Body of pancreas (tissue), 4 donors: ENCODE measurements at regions not wholly inside any gene's neighbourhood (a gene's known extent, or its start where the extent isn't known, plus 50 kb on each side); places are given as distances from the start of the nearest gene placed in this dataset.

Source experiments
- ATAC-seq: fragments of 150-250 bp; one replicate; pipeline ENCODE4 v1.9.1; 2016
- DNase-seq, 4 donors: peaks; one replicate each; pipeline ENCODE4 v3.0.0-alpha.2; 2019
- H3K27ac ChIP-seq, 4 donors: fragments of 200-600 bp; sonication (generic); 1 replicate in 3 of 4; 2 replicates in 1 of 4; pipeline versions ENCODE4 v1.5.1 to v1.6.1; 2016 to 2019; ENCODE audit warnings: mild to moderate bottlenecking in 1 of 4, mixed read lengths in 1 of 4, moderate library complexity in 1 of 4
- H3K27me3 ChIP-seq, 2 donors: fragments of 200-600 bp; sonication (generic); one replicate each; pipeline ENCODE4 v1.6.0; 2016; ENCODE audit warnings: mild to moderate bottlenecking in 1 of 2
- H3K36me3 ChIP-seq, 2 donors: fragments of 200-600 bp; sonication (generic); replicated peaks in 1 of 2; 2 replicates each; pipeline ENCODE4 v1.5.1; 2016; ENCODE audit warnings: low read depth in 2 of 2; ENCODE audit not compliant: insufficient read depth in 1 of 2
- H3K4me1 ChIP-seq: fragments of 200-600 bp; sonication (generic); one replicate; pipeline ENCODE4 v1.6.0; 2016
- H3K4me3 ChIP-seq, 2 donors: fragments of 200-600 bp; sonication (generic); 1 replicate in 1 of 2; 2 replicates in 1 of 2; pipeline ENCODE4 v1.5.1; 2016 to 2019
- H3K9me3 ChIP-seq, 3 donors: fragments of 200-600 bp; sonication (generic); 1 replicate in 2 of 3; 2 replicates in 1 of 3; pipeline ENCODE4 v1.5.1; 2016
- POLR2A ChIP-seq, 3 donors: fragments of 450-650 bp; IDR thresholded peaks; one replicate each; pipeline ENCODE4 v1.6.1; 2016; ENCODE audit warnings: antibody characterized with exemption in 3 of 3, mild to moderate bottlenecking in 2 of 3
- WGBS, 2 donors: methylation state at CpG; one replicate each; pipeline ENCODE4 v1.1.5; 2017; 5-methylcytosine and 5-hydroxymethylcytosine counted together
- intact Hi-C: fragments of 100-400 bp; cut with DNase I; formaldehyde crosslinking; loops from one replicate; pipeline ENCODE4 v1.15.1; 2023
- TF ChIP-seq, protein P1 (sequence below), 7 experiments: fragments of 450-650 bp in 4 of 7; fragments of 200-600 bp in 3 of 7; sonication (generic) in 3 of 7; IDR thresholded peaks; one replicate each; pipeline ENCODE4 v1.5.1; 2016 to 2019; ENCODE audit warnings: antibody characterized with exemption in 7 of 7

- WGBS, 2 donors = 93 to 94% methylated on average over 5 of the region's 5 CpGs
- TF ChIP-seq POLR2A (IDR thresholded peaks at IDR 0.05) = no peak
- TF ChIP-seq, protein P1, sequence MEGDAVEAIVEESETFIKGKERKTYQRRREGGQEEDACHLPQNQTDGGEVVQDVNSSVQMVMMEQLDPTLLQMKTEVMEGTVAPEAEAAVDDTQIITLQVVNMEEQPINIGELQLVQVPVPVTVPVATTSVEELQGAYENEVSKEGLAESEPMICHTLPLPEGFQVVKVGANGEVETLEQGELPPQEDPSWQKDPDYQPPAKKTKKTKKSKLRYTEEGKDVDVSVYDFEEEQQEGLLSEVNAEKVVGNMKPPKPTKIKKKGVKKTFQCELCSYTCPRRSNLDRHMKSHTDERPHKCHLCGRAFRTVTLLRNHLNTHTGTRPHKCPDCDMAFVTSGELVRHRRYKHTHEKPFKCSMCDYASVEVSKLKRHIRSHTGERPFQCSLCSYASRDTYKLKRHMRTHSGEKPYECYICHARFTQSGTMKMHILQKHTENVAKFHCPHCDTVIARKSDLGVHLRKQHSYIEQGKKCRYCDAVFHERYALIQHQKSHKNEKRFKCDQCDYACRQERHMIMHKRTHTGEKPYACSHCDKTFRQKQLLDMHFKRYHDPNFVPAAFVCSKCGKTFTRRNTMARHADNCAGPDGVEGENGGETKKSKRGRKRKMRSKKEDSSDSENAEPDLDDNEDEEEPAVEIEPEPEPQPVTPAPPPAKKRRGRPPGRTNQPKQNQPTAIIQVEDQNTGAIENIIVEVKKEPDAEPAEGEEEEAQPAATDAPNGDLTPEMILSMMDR (IDR thresholded peaks at IDR 0.05) = no peak
- intact Hi-C loops = no loop called here
- H3K4me1 ChIP-seq = no peaks in the 10 kb centered on the region
- H3K27me3 ChIP-seq = no peaks in the 10 kb centered on the region
- H3K27ac ChIP-seq = no peak overlapping the region
- H3K36me3 ChIP-seq = no peaks in the 10 kb centered on the region
- ATAC-seq (no peak), DNase-seq (peak in 2 of 4 donors; percentile 13 to 40)
- H3K9me3 ChIP-seq = no peaks in the 10 kb centered on the region
- no peak overlapping the region for H3K4me3 ChIP-seq
These were observed 70.3 kb upstream of the PRICKLE2 start for GRCh38 chr3:64295594-64295993.

- no peaks in the 10 kb centered on the region for H3K9me3 ChIP-seq
- no peak overlapping the region for H3K4me3 ChIP-seq
These were observed 69.5 kb upstream of the PRICKLE2 start for GRCh38 chr3:64294771-64295170.

DNA sequence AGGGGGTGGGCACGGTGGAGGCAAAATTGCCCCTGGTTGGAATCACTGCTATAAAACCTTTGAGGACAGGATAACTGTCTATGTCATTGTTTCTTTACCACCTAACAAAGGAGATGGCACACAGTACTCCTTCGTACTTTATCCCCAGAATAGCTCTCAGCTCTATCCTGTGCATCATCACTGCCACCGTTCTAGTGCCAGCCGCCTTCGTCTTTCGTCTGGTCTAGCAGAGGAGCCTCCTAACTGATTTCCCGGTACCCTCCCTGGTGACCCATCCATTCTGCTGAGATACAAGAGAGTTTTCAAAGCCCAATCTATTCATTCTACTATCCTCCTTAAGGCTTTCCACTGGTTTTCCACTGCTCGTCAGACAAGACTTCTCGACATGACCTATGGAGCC is 67.9 kb upstream of the PRICKLE2 start:
- Histone ChIP-seq H3K36me3 (no peaks in the 10 kb centered on the region), H3K27ac (no peak overlapping the region), H3K9me3 (no peaks in the 10 kb centered on the region), H3K4me1 (no peaks in the 10 kb centered on the region), H3K27me3 (no peaks in the 10 kb centered on the region), H3K4me3 (no peak overlapping the region)
- no peak for ATAC-seq
- TF ChIP-seq POLR2A (IDR thresholded peaks at IDR 0.05) = no peak
- TF ChIP-seq, protein P1 (IDR thresholded peaks at IDR 0.05) = no peak
- intact Hi-C loops = no loop called here
- no peak for DNase-seq
- WGBS, 2 donors = 90 to 97% methylated on average over 9 of the region's 9 CpGs

More at GRCh38 chr3:64294771-64295170, 69.5 kb upstream of the PRICKLE2 start:
- intact Hi-C loops = no loop called here
- H3K36me3 ChIP-seq = no peaks in the 10 kb centered on the region
- H3K27me3 ChIP-seq = no peaks in the 10 kb centered on the region
- no peak overlapping the region for H3K27ac ChIP-seq
- no peak for ATAC-seq
- WGBS, 2 donors = 89 to 96% methylated on average over 2 of the region's 2 CpGs
- TF ChIP-seq, protein P1 (IDR thresholded peaks at IDR 0.05) = no peak
- TF ChIP-seq POLR2A (IDR thresholded peaks at IDR 0.05) = no peak
- DNase-seq = no peak
- no peaks in the 10 kb centered on the region for H3K4me1 ChIP-seq

GRCh38 chr3:64291956-64292355 is 66.7 kb upstream of the PRICKLE2 start:
- H3K27ac ChIP-seq = no peak overlapping the region
- no peaks in the 10 kb centered on the region for H3K9me3 ChIP-seq
- no peak overlapping the region for H3K4me3 ChIP-seq
- intact Hi-C loops = no loop called here
- TF ChIP-seq POLR2A (IDR thresholded peaks at IDR 0.05) = no peak
- TF ChIP-seq, protein P1 (IDR thresholded peaks at IDR 0.05) = no peak
- peak; percentile 72 for ATAC-seq
- DNase-seq = peak in 1 of 4 donors; percentile 12
- H3K36me3 ChIP-seq = no peaks in the 10 kb centered on the region
- WGBS, 2 donors = 85 to 90% methylated on average over 4 of the region's 4 CpGs
- H3K27me3 ChIP-seq = no peaks in the 10 kb centered on the region
- H3K4me1 ChIP-seq = no peaks in the 10 kb centered on the region

DNA sequence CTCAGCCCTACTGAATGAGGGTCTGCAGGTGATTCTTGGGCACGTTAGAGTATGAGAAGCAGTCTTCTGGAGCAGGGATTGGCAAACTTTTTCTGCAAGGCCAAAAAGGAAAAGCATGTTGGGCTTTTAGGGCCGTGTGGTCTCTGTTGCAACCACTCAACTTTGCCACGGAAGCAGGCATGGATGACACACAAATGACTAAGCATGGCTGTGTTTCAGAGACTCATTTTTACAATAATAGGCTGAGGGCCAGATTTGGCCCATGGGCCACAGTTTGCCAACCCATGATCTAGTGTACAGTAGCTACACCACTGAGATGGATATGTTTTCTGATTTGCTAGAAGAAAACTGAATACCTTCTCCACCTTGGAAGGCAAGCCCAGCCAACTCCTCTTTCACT is 66.1 kb upstream of the PRICKLE2 start:
- H3K4me3 ChIP-seq = no peak overlapping the region
- DNase-seq = peak in 3 of 4 donors; percentile 15 to 33 (median 17)
- H3K4me1 ChIP-seq = no peaks in the 10 kb centered on the region
- no peaks in the 10 kb centered on the region for H3K36me3 ChIP-seq
- no peaks in the 10 kb centered on the region for H3K9me3 ChIP-seq
- no peak overlapping the region for H3K27ac ChIP-seq
- no peak for ATAC-seq
- intact Hi-C loops = no loop called here
- TF ChIP-seq, protein P1 (IDR thresholded peaks at IDR 0.05) = no peak
- no peak for TF ChIP-seq POLR2A (IDR thresholded peaks at IDR 0.05)
- no peaks in the 10 kb centered on the region for H3K27me3 ChIP-seq
- whole genome bisulfite sequencing, 2 donors = 74 to 78% methylated on average over 3 of the region's 3 CpGs
